Vagina (tissue), 2 donors: ENCODE measurements at regions not wholly inside any gene's neighbourhood (a gene's known extent, or its start where the extent isn't known, plus 50 kb on each side); places are given as distances from the start of the nearest gene placed in this dataset.

ENCODE experiments used
- CTCF ChIP-seq, 3 experiments: fragments of 450-650 bp in 2 of 3; fragments of 200-600 bp in 1 of 3; sonication (generic) in 1 of 3; IDR thresholded peaks; one replicate each; pipeline ENCODE4 v1.5.1; 2017 to 2019; ENCODE audit warnings: antibody characterized with exemption in 3 of 3, mild to moderate bottlenecking in 2 of 3, moderate library complexity in 2 of 3
- POLR2A ChIP-seq, 2 donors: fragments of 450-650 bp; IDR thresholded peaks; one replicate each; pipeline ENCODE4 v1.6.1; 2017; ENCODE audit warnings: antibody characterized with exemption in 2 of 2, mild to moderate bottlenecking in 2 of 2, moderate library complexity in 2 of 2
- POLR2AphosphoS5 ChIP-seq, 2 donors: sonication (generic); formaldehyde crosslinking; IDR thresholded peaks; one replicate each; pipeline ENCODE4 v1.9.0; 2017; ENCODE audit warnings: antibody characterized with exemption in 2 of 2, mild to moderate bottlenecking in 2 of 2, low read depth in 1 of 2; ENCODE audit not compliant: insufficient read depth in 1 of 2

- TF ChIP-seq POLR2AphosphoS5 (IDR thresholded peaks at IDR 0.05; ENCODE audit: insufficient read depth in 1 of 2, low read depth in 1 of 2) (no peak), CTCF (IDR thresholded peaks at IDR 0.05) (no peak), POLR2A (IDR thresholded peaks at IDR 0.05) (no peak)
These were observed 1596.6 kb upstream of the CELF4 start for GRCh38 chr18:39162013-39162827.
